ENCODE measurements at regions not wholly inside any gene's neighbourhood (a gene's known extent, or its start where the extent isn't known, plus 50 kb on each side); places are given as distances from the start of the nearest gene placed in this dataset.

GRCh38 chr18:24659827-24660720 is 199.6 kb downstream of the HRH4 start:
- TF ChIP-seq POLR2A (IDR thresholded peaks at IDR 0.05; ENCODE audit: low read depth, low read length) (no peak), POLR2AphosphoS5 (IDR thresholded peaks at IDR 0.05; ENCODE audit: low read depth, low read length) (no peak)
